ENCODE measurements at regions not wholly inside any gene's neighbourhood (a gene's known extent, or its start where the extent isn't known, plus 50 kb on each side); places are given as distances from the start of the nearest gene placed in this dataset.

GRCh38 chr3:194038960-194039359 is 97.0 kb upstream of the HES1 start:
- no peak for TF ChIP-seq CTCF (IDR thresholded peaks at IDR 0.05; ENCODE audit: control insufficient read depth, insufficient read depth, low read depth, low read length, missing control alignments)
- H3K4me3 ChIP-seq (ENCODE audit: control insufficient read depth, low read depth, low read length): no peak overlapping the region
- no peak for DNase-seq (ENCODE audit: low read depth)

GRCh38 chr3:194040516-194041273 is 95.3 kb upstream of the HES1 start:
- no peak for DNase-seq (ENCODE audit: low read depth)
- no peak overlapping the region for H3K4me3 ChIP-seq (ENCODE audit: control insufficient read depth, low read depth, low read length)
- no peak for TF ChIP-seq CTCF (IDR thresholded peaks at IDR 0.05; ENCODE audit: control insufficient read depth, insufficient read depth, low read depth, low read length, missing control alignments)

- peak; percentile 31 for DNase-seq (ENCODE audit: low read depth)
- no peak for TF ChIP-seq CTCF (IDR thresholded peaks at IDR 0.05; ENCODE audit: control insufficient read depth, insufficient read depth, low read depth, low read length, missing control alignments)
- no peak overlapping the region for H3K4me3 ChIP-seq (ENCODE audit: control insufficient read depth, low read depth, low read length)
These were observed 93.0 kb upstream of the HES1 start for GRCh38 chr3:194042927-194043326.

- H3K4me3 ChIP-seq (ENCODE audit: control insufficient read depth, low read depth, low read length): no peak overlapping the region
- DNase-seq (ENCODE audit: low read depth): peak; percentile 10
- no peak for TF ChIP-seq CTCF (IDR thresholded peaks at IDR 0.05; ENCODE audit: control insufficient read depth, insufficient read depth, low read depth, low read length, missing control alignments)
These were observed 92.4 kb upstream of the HES1 start for GRCh38 chr3:194043516-194043915.

GRCh38 chr3:194045289-194045688 is 90.7 kb upstream of the HES1 start:
- TF ChIP-seq CTCF (IDR thresholded peaks at IDR 0.05; ENCODE audit: control insufficient read depth, insufficient read depth, low read depth, low read length, missing control alignments): no peak
- H3K4me3 ChIP-seq (ENCODE audit: control insufficient read depth, low read depth, low read length): no peak overlapping the region
- no peak for DNase-seq (ENCODE audit: low read depth)

- no peak for TF ChIP-seq CTCF (IDR thresholded peaks at IDR 0.05; ENCODE audit: control insufficient read depth, insufficient read depth, low read depth, low read length, missing control alignments)
- H3K4me3 ChIP-seq (ENCODE audit: control insufficient read depth, low read depth, low read length): no peak overlapping the region
- DNase-seq (ENCODE audit: low read depth): no peak
These were observed 90.0 kb upstream of the HES1 start for GRCh38 chr3:194045919-194046318.
